K562 (cell line): ENCODE measurements at regions not wholly inside any gene's neighbourhood (a gene's known extent, or its start where the extent isn't known, plus 50 kb on each side); places are given as distances from the start of the nearest gene placed in this dataset.

Source experiments
- ATAC-seq: fragments of 200-7000 bp; cut with Tn5 transposase; 3 replicates; pipeline ENCODE4 v1.9.1; 2020; ENCODE audit warnings: moderate library complexity
- BruUV-seq: library from RNA; stranded (reverse); fragments of 400-500 nt; replicated peaks from 2 replicates; lab custom pipeline; 2021; lab: Mats Ljungman, UMichigan
- CTCF ChIA-PET: fragments of 300-600 bp; formaldehyde crosslinking; extraction: SDS; loops from one replicate; lab custom pipeline; 2021; ENCODE audit warnings: low intra/inter-chr PET ratio; lab: Yijun Ruan, JAX
- POLR2A ChIA-PET: fragments of 300-600, 350-650 bp; sonication (Branson Sonifier 250); formaldehyde crosslinking; extraction: SDS; loops from one replicate; lab custom pipeline; 2021; ENCODE audit warnings: antibody characterized with exemption, inconsistent platforms; lab: Yijun Ruan, JAX
- DNase-seq, 4 experiments: peaks; one replicate each; pipeline versions ENCODE4 v3.0.0 to v3.0.0-alpha.2; 2011 to 2018; ENCODE audit warnings: low spot score in 3 of 4, mixed read lengths in 3 of 4; ENCODE audit errors: extremely low read depth in 1 of 4
- FAIRE-seq: peaks from 2 replicates; lab custom pipeline; 2011; peaks lifted over from hg19 to GRCh38; lab: Jason Lieb, UNC
- H2AFZ ChIP-seq: 2 replicates; pipeline ENCODE4 v1.6.0; 2011; ENCODE audit warnings: low read depth, low read length, control low read depth, inconsistent platforms
- H3K27ac ChIP-seq: fragments of 200-600 bp; 3 replicates; pipeline ENCODE4 v1.8.0; 2011; ENCODE audit warnings: low read depth, mild to moderate bottlenecking, control low read depth, inconsistent platforms, low read length, moderate library complexity, mixed read lengths; ENCODE audit errors: extremely low read depth
- H3K27me3 ChIP-seq, 2 experiments: fragments of 300-600 bp in 1 of 2; 2 replicates in 1 of 2; 3 replicates in 1 of 2; pipeline versions ENCODE4 v1.6.0 to v1.8.0; 2011; ENCODE audit warnings: inconsistent platforms in 2 of 2, low read length in 2 of 2, mild to moderate bottlenecking in 1 of 2, mixed read lengths in 1 of 2, moderate library complexity in 1 of 2; ENCODE audit not compliant: control insufficient read depth in 2 of 2, insufficient read depth in 2 of 2
- H3K36me3 ChIP-seq: fragments of 300-600 bp; 3 replicates; pipeline ENCODE4 v1.8.0; 2011; ENCODE audit warnings: mild to moderate bottlenecking, low read length, inconsistent platforms; ENCODE audit not compliant: control insufficient read depth, insufficient read depth
- H3K4me1 ChIP-seq, 2 experiments: fragments of 200-600 bp in 1 of 2; replicated peaks in 1 of 2; 2 replicates in 1 of 2; 3 replicates in 1 of 2; pipeline versions ENCODE4 v1.5.1 to v1.8.0; 2011; ENCODE audit warnings: inconsistent platforms in 2 of 2, low read length in 2 of 2, mild to moderate bottlenecking in 1 of 2, mixed read lengths in 1 of 2, moderate library complexity in 1 of 2; ENCODE audit not compliant: control insufficient read depth in 2 of 2, insufficient read depth in 2 of 2
- H3K4me2 ChIP-seq: 2 replicates; pipeline ENCODE4 v1.6.1; 2011; ENCODE audit warnings: low read length, control low read depth, inconsistent platforms, mixed read lengths; ENCODE audit not compliant: insufficient read depth
- H3K4me3 ChIP-seq: fragments of 200-600 bp; sonication (generic), shearing (Covaris generic); 2 replicates; pipeline ENCODE4 v1.5.1; 2016; ENCODE audit warnings: control low read depth, inconsistent platforms
- H3K79me2 ChIP-seq: fragments of 200-600 bp; 3 replicates; pipeline ENCODE4 v1.8.0; 2011; ENCODE audit warnings: low read length, inconsistent platforms; ENCODE audit not compliant: control insufficient read depth, insufficient read depth
- H3K9ac ChIP-seq, 2 experiments: 2 replicates each; pipeline versions ENCODE4 v1.6.0 to v1.6.1; 2011; ENCODE audit warnings: low read depth in 2 of 2, low read length in 2 of 2, control low read depth in 1 of 2, inconsistent platforms in 1 of 2, mild to moderate bottlenecking in 1 of 2, mixed read lengths in 1 of 2; ENCODE audit not compliant: insufficient read depth in 1 of 2
- H3K9me1 ChIP-seq: one replicate; pipeline ENCODE4 v1.6.0; 2011; ENCODE audit warnings: inconsistent platforms, mild to moderate bottlenecking, low read length, moderate library complexity; ENCODE audit not compliant: control insufficient read depth, insufficient read depth
- H3K9me3 ChIP-seq: replicated peaks from 2 replicates; pipeline ENCODE4 v1.5.1; 2011; ENCODE audit warnings: low read depth, low read length, inconsistent platforms; ENCODE audit not compliant: control insufficient read depth, insufficient read depth
- H4K20me1 ChIP-seq: replicated peaks from 2 replicates; pipeline ENCODE4 v1.6.1; 2011; ENCODE audit warnings: low read length, inconsistent platforms, mixed read lengths; ENCODE audit not compliant: control insufficient read depth, insufficient read depth
- C11orf30 ChIP-seq: fragments of 450-650 bp; IDR thresholded peaks from 2 replicates; pipeline ENCODE4 v1.6.1; 2016; ENCODE audit warnings: low read depth, mild to moderate bottlenecking
- CBX8 ChIP-seq: fragments of 200-600 bp; sonication (generic); IDR thresholded peaks from 2 replicates; pipeline ENCODE4 v1.6.1; 2012; ENCODE audit warnings: borderline replicate concordance, mixed run types, low read depth, mild to moderate bottlenecking, moderate library complexity, mixed read lengths, low read length, control low read depth, inconsistent platforms; ENCODE audit not compliant: poor library complexity, severe bottlenecking; ENCODE audit errors: extremely low read depth
- CEBPB ChIP-seq: fragments of 450-650 bp; IDR thresholded peaks from 2 replicates; pipeline ENCODE4 v1.6.1; 2016; ENCODE audit warnings: missing genetic modification characterization, missing compliant biosample characterization
- DPF2 ChIP-seq: fragments of 450-650 bp; IDR thresholded peaks from 2 replicates; pipeline ENCODE4 v1.6.1; 2016
- EWSR1 ChIP-seq: fragments of 450-650 bp; IDR thresholded peaks from 2 replicates; pipeline ENCODE4 v1.6.1; 2018; ENCODE audit warnings: borderline replicate concordance, mild to moderate bottlenecking, low read depth, moderate library complexity; ENCODE audit not compliant: partially characterized antibody
- GABPA ChIP-seq: fragments of 200-800 bp; sonication (Bioruptor generic); conservative IDR thresholded peaks from 2 replicates; pipeline ENCODE4 v1.6.1; 2016; ENCODE audit warnings: low read depth, missing genetic modification characterization, missing compliant biosample characterization
- KAT7 ChIP-seq: sonication (generic); formaldehyde crosslinking; IDR thresholded peaks from 2 replicates; pipeline ENCODE4 v1.8.0; 2022; ENCODE audit warnings: missing genetic modification reagents, mild to moderate bottlenecking, borderline replicate concordance
- NCOA1 ChIP-seq: fragments of 450-650 bp; IDR thresholded peaks from 2 replicates; pipeline ENCODE4 v1.6.1; 2016; ENCODE audit warnings: low read depth
- POLR3A ChIP-seq: IDR thresholded peaks from 2 replicates; pipeline ENCODE4 v1.6.1; 2011; ENCODE audit warnings: borderline replicate concordance, mild to moderate bottlenecking, moderate library complexity; ENCODE audit not compliant: insufficient read length, insufficient read depth; ENCODE audit errors: extremely low read depth
- RNF2 ChIP-seq: sonication (generic); IDR thresholded peaks from 2 replicates; pipeline ENCODE4 v1.6.1; 2016
- SREBF1 ChIP-seq: fragments of 150-350 bp; IDR thresholded peaks from 2 replicates; pipeline ENCODE4 v1.6.1; 2014; ENCODE audit warnings: antibody characterized with exemption, low read depth, low read length, borderline replicate concordance
- TCFL5 ChIP-seq: fragments of 250-450 bp; sonication (Bioruptor Pico); conservative IDR thresholded peaks from 2 replicates; pipeline ENCODE4 v1.6.1; 2021; ENCODE audit warnings: mild to moderate bottlenecking, moderate library complexity, matching md5 sums
- TRIM28 ChIP-seq: fragments of 450-650 bp; IDR thresholded peaks from 2 replicates; pipeline ENCODE4 v1.6.1; 2017
- U2AF2 ChIP-seq: fragments of 200-400 bp; formaldehyde crosslinking; optimal IDR thresholded peaks from 2 replicates; pipeline ENCODE3; 2017; ENCODE audit warnings: low read depth, mild to moderate bottlenecking, low read length
- WGBS: fragments of 100-300 bp; shearing (Covaris generic); methylation state at CpG from one replicate; pipeline ENCODE4 v1.1.6; 2016; ENCODE audit warnings: low coverage, mixed read lengths; ENCODE audit not compliant: insufficient coverage; ENCODE audit errors: missing lambda C conversion rate; 5-methylcytosine and 5-hydroxymethylcytosine counted together
- in situ Hi-C: fragments of 300-500 bp; cut with MboI; formaldehyde crosslinking; loops from 4 replicates; pipeline ENCODE4 v1.15.0; 2018; ENCODE audit warnings: inconsistent platforms, mixed read lengths
- intact Hi-C: fragments of 100-400 bp; cut with micrococcal nuclease; formaldehyde crosslinking; loops from 2 replicates; pipeline ENCODE4 v1.14.2; 2022
- TF ChIP-seq, protein P1 (sequence below), 2 experiments: fragments of 250-450 bp in 1 of 2; fragments of 450-650 bp in 1 of 2; sonication (Bioruptor Pico) in 1 of 2; IDR thresholded peaks; 2 replicates each; pipeline versions ENCODE4 v1.6.1 to v1.8.0; 2016 to 2021; ENCODE audit warnings: mild to moderate bottlenecking in 2 of 2, moderate library complexity in 2 of 2, missing compliant biosample characterization in 1 of 2, missing genetic modification characterization in 1 of 2
- TF ChIP-seq, protein P2 (sequence below): fragments of 250-450 bp; sonication (Bioruptor Pico); IDR thresholded peaks from 2 replicates; pipeline ENCODE4 v1.5.0; 2021
- TF ChIP-seq, protein P3 (sequence below): fragments of 250-450 bp; sonication (Bioruptor Pico); IDR thresholded peaks from 2 replicates; pipeline ENCODE4 v1.4.0; 2020

DNA sequence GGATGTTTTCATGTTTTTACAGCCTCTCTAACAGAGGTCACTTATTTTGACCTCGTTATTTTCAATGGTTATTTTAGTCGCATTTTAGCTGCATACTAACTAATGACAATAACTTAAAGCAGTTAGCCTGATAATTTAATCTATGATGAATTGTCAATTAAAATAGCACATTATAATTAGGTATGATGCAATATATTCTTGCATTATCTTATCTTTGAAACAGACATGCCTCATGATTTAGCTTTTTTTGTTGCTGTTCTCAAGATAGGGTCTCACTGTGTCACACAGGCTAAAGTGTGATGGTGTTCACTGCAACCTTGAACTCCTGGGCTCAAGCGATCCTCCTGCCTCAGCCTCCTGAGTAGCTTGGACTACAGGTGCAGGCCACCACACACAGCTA, 126.4 kb downstream of the KBTBD2 start:
- no peak overlapping the region for H3K4me3 ChIP-seq
- no peak for ATAC-seq
- ChIA-PET CTCF (interaction anchor here (1.0 to 1.1 kb wide), 2 partner anchors 81 to 344 kb away, joined by 3 to 5 read pairs; partner anchors contain the start of gene RP9), POLR2A (no interaction called here)
- DNase-seq = peak in 2 of 4 experiments; percentile 16
- no TSS peak for BruUV-seq
- no peaks in the 10 kb centered on the region; the same call in 2 of the 3 replicates for H3K79me2 ChIP-seq
- H3K9ac ChIP-seq = no peak overlapping the region
- peaks cover 5% of the 10 kb centered on the region; the same call in 1 of the 3 replicates for H3K36me3 ChIP-seq
- intact Hi-C loops = loop anchor here (1.0 to 10.0 kb wide), 4 partner anchors 72 to 420 kb away; no protein-coding TSS in a partner anchor
- no peaks in the 10 kb centered on the region for H3K9me1 ChIP-seq
- peaks cover 0 to 3% of the 10 kb centered on the region in 2 experiments; a peak in 3 of 5 replicates for H3K4me1 ChIP-seq
- no peaks in the 10 kb centered on the region; the same call in 1 of the 2 replicates for H3K9me3 ChIP-seq
- H3K27ac ChIP-seq = no peak overlapping the region
- FAIRE-seq = no peak
- WGBS = 40% methylated on average over 3 of the region's 3 CpGs
- in situ Hi-C loops = no loop called here
- H3K4me2 ChIP-seq = no peak overlapping the region
- no peak overlapping the region for H2AFZ ChIP-seq
- no peaks in the 10 kb centered on the region for H3K27me3 ChIP-seq
- H4K20me1 ChIP-seq = no peaks in the 10 kb centered on the region
- TF ChIP-seq GABPA (tag) (no peak), CEBPB (peak; percentile 92), POLR3A (no peak), DPF2 (peak; percentile 69), CBX8 (no peak), TCFL5 (CRISPR knock-in tag) (no peak), RNF2 (no peak), SREBF1 (no peak), NCOA1 (no peak), C11orf30 (no peak), TRIM28 (no peak), EWSR1 (no peak), U2AF2 (no peak), KAT7 (CRISPR knock-in tag) (no peak)
- TF ChIP-seq, protein P1, sequence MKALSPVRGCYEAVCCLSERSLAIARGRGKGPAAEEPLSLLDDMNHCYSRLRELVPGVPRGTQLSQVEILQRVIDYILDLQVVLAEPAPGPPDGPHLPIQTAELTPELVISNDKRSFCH (CRISPR knock-in tag; IDR thresholded peaks at IDR 0.05) = no peak
- TF ChIP-seq, protein P1 (tag; IDR thresholded peaks at IDR 0.05) = no peak
- TF ChIP-seq, protein P2, sequence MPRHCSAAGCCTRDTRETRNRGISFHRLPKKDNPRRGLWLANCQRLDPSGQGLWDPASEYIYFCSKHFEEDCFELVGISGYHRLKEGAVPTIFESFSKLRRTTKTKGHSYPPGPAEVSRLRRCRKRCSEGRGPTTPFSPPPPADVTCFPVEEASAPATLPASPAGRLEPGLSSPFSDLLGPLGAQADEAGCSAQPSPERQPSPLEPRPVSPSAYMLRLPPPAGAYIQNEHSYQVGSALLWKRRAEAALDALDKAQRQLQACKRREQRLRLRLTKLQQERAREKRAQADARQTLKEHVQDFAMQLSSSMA (CRISPR knock-in tag) = no peak
- TF ChIP-seq, protein P3, sequence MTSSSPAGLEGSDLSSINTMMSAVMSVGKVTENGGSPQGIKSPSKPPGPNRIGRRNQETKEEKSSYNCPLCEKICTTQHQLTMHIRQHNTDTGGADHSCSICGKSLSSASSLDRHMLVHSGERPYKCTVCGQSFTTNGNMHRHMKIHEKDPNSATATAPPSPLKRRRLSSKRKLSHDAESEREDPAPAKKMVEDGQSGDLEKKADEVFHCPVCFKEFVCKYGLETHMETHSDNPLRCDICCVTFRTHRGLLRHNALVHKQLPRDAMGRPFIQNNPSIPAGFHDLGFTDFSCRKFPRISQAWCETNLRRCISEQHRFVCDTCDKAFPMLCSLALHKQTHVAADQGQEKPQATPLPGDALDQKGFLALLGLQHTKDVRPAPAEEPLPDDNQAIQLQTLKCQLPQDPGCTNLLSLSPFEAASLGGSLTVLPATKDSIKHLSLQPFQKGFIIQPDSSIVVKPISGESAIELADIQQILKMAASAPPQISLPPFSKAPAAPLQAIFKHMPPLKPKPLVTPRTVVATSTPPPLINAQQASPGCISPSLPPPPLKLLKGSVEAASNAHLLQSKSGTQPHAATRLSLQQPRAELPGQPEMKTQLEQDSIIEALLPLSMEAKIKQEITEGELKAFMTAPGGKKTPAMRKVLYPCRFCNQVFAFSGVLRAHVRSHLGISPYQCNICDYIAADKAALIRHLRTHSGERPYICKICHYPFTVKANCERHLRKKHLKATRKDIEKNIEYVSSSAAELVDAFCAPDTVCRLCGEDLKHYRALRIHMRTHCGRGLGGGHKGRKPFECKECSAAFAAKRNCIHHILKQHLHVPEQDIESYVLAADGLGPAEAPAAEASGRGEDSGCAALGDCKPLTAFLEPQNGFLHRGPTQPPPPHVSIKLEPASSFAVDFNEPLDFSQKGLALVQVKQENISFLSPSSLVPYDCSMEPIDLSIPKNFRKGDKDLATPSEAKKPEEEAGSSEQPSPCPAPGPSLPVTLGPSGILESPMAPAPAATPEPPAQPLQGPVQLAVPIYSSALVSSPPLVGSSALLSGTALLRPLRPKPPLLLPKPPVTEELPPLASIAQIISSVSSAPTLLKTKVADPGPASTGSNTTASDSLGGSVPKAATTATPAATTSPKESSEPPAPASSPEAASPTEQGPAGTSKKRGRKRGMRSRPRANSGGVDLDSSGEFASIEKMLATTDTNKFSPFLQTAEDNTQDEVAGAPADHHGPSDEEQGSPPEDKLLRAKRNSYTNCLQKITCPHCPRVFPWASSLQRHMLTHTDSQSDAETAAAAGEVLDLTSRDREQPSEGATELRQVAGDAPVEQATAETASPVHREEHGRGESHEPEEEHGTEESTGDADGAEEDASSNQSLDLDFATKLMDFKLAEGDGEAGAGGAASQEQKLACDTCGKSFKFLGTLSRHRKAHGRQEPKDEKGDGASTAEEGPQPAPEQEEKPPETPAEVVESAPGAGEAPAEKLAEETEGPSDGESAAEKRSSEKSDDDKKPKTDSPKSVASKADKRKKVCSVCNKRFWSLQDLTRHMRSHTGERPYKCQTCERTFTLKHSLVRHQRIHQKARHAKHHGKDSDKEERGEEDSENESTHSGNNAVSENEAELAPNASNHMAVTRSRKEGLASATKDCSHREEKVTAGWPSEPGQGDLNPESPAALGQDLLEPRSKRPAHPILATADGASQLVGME (CRISPR knock-in tag) = no peak
